CD4-positive, alpha-beta T cell treated with Interleukin-12 subunit alpha and Interleukin-12 subunit beta, for 1 hour (primary cell): ENCODE measurements at regions not wholly inside any gene's neighbourhood (a gene's known extent, or its start where the extent isn't known, plus 50 kb on each side); places are given as distances from the start of the nearest gene placed in this dataset.
"Not testable (repeated sequence)": the region's sequence is repeated elsewhere in the genome, so short reads cannot be mapped to it uniquely, and the experiment has no call there.

ENCODE experiments used
- DNase-seq: peaks from one replicate; pipeline ENCODE4 v3.0.0-alpha.2; 2020

DNA sequence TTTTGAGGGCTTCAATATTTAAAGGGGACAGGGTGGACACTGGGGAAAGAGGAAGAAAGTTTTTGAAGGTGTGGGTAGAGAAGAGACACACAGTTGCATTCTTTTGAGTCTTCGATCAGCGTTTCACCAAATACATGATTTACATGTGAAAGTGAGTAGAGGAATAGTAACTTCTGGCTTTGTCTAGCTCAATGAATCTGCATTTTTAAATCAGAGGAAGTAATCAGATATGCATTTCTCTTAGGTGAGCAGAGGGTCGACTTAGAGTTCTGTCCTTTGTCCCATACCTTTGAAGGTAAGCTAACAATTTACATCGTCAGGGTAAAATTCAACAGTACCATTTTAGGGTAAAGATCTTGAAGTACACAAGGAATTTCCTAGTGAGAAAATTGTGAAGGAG lies 406.4 kb upstream of the ZNF462 start:
- no peak for DNase-seq

DNA sequence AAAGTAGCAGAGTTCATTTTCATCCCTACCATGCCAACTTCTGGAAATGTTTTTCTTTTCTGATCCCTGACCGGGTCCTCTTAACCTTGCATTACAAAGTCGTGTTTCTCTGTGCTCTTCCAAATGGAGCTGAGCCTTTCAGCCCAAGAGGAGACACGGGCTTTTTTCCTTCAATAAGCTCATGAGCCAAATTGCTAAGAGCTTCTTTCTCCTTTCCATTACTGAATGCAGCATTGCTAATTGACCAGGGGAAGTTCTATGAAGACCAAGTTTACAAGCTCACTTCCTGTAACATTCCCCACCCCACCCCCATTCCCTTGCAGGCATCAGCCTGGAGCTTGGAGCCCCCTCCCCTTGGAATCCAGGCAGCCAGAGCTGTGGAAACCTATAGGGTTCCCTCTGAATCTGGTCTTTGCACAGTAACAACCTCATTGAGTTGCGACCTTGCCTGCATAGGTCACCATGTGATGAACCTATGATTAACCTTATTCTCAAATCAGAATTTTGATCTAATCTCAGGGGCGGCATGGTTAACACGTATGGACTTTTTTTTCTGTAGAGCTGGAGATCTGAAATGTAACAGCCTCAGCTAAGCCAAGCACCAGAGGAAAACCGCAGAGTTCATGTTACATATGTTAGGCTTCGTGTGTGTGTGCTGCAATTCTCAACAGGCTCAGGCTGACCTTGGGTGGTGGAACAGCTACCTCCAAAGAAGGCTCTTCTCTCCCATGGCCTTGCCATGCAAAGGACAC lies 395.7 kb upstream of the ZNF462 start:
- no peak for DNase-seq

DNA sequence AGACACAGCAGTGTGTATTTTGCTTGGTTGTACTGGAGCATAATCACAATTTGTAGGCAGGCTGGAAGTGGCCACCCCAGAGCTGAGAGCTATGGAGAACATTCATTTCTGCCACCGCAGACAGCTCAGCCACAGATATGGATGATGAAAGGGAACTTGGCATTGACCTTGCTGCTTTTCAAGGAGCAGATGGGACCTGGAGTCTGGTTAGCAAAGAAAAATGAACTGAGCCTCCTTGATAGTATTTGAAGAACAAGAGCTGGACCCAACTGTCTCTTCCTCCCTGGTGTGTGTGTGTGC lies 395.2 kb upstream of the ZNF462 start:
- no peak for DNase-seq

- no peak for DNase-seq
These were observed 394.5 kb upstream of the ZNF462 start for GRCh38 chr9:106468431-106468830.

GRCh38 chr9:106478312-106478711 lies 384.7 kb upstream of the ZNF462 start:
- no peak for DNase-seq

DNA sequence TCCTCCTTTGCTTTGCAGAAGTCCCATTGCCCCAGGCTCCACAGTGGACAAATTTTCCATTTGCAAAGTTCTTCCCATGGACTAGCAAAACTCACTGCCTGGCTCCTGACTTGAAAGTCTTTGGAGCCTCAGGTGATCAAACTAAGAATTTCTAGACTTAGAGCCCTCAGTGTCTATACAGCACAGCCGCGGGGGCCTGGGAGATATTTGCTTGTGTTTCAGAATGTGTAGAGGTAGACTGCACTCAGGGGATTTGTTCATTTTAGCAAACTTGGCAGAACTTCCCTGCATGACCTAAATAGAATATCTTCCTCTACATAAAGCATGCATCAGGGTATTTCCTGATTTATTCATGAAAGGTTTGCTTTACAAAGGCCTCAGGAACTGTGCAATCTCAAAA lies 384.2 kb upstream of the ZNF462 start:
- DNase-seq, result no peak

DNA sequence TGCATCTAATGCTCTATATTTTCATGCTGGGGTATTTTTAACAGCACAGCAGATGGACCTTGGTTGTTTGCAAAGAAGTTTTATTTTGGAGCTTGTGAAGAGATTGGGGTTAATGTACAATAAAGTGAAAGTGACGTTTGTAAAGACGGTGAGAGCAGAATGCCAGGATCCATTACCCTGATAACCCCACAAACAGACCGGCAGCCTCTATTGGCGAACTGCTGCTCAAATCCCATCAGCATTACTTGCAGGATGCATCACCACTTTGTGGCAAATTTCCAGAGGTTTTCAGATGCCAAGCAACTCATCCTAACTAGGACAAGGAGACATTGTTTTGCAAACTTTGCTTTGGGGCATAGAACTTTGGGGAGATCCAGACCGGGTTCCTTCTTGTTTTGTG lies 383.3 kb upstream of the ZNF462 start:
- no peak for DNase-seq

DNA sequence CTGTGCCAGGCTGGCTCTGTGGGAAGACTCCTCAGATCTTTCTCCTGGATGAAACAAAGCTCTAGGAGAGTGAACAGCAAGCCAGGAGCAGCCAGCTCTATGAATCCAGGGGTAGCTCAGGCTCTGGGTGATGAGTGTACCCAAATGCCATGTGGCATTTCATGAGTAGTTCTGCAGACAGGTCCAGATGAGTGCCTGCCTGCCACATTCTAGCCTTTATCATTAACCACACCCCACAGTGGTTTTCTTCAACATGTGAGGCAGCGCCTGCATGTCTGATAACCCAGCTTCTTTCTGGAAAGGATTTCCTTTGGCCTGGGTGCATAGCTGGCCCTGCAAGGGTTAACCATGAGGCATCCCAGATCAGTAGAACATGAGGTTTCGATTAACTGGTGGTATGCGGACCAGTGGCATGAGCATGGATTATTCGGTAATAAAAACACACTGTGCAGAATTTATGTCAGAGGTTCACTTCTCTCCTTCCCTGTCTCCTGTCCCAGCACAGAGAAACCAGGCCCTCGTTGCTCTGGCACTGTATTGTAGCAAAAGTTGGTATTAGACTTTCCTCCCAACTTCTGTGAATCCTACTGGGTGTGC lies 381.9 kb upstream of the ZNF462 start:
- DNase-seq, result no peak

DNA sequence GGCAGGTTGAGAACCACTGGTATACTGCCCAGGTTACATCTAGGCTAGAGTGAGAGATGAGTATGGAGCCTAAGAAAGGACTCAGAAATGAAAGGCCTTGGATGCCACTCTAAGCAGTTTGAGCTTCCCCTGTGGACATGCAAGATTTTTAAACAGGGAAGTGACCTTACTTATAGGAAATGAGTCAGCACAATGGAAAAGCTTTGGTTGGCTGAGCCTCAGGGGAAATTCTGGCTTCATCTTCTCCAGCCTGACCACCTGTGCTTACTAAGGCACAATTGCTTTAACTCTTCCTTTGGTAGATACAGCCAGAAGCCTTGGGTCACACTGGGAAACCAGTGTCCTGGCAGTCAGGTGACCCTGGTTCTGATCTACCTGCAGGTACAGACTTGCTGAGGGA lies 380.2 kb upstream of the ZNF462 start:
- DNase-seq, result no peak

GRCh38 chr9:106486685-106487084 lies 376.3 kb upstream of the ZNF462 start:
- no peak for DNase-seq

GRCh38 chr9:106487266-106487665 lies 375.7 kb upstream of the ZNF462 start:
- DNase-seq, result no peak

DNA sequence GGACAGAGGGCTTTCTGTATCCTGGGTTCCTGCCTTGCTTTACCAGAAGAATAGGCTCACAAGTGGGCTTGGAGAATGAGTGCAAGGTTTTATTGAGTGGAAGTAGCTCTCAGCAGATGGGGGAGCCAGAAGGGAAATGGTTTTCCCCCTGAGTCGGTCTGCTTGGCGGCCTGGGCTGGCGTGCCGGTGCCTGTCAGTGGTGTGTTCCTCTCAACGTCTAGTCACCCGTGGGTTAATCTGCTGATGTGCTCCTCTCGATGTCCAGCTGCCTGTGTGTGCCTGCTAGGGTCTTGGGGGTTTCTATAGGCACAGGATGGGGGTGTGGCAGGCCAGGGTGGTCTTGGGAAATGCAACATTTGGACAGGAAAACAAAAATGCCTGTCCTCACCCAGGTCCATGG lies 370.8 kb upstream of the ZNF462 start:
- DNase-seq, result not testable (repeated sequence)

DNA sequence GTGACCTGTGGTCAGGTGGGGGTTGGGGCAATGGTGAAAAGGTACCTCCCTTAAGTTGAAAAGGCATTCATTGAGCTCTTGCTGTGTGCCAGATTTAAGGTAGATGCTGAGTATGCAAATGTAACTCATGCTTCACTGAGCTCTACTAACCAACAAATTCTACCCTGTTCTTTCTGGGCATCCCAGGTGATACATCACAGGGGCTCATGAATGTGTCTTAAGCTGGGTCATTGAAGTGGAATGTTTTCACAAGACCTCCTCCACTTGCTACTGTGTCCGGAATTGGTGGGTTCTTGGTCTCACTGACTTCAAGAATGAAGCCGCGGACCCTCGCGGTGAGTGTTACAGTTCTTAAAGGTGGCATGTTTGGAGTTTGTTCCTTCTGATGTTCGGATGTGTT lies 362.8 kb upstream of the ZNF462 start:
- no peak for DNase-seq

DNA sequence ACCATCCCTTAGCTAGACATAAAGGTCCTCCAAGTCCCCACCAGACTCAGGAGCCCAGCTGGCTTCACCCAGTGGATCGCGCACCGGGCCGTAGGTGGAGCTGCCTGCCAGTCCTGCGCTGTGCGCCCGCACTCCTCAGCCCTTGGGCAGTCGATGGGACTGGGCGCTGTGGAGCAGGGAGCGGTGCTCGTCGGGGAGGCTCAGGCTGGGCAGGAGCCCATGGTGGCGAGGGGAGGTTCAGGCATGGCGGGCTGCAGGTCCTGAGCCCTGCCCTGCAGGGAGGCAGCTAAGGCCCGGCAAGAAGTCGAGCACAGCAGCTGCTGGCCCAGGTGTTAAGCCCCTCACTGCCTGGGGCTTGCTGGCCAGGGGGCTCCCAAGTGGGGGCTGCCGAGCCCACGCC lies 361.8 kb upstream of the ZNF462 start:
- not testable (repeated sequence) for DNase-seq

GRCh38 chr9:106502930-106503329 lies 360.0 kb upstream of the ZNF462 start:
- DNase-seq, result no peak

DNA sequence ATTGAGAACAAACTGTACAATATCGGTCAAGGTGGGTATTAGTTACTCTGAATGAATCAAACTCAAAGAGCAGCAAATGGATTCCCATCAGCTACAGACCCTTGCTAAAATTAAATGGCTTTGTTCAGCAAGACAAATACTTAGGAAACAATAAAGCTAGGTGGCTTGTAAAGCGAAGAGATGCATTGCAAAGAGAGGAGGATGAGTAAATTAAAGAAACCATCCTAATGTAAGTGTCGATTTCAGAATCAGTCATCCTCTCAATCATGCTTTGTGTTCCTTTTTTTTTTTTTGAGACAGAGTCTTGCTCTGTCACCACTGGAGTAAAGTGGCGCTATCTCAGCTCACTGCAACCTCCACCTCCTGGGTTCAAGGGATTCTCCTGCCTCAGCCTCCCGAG lies 359.2 kb upstream of the ZNF462 start:
- DNase-seq, result no peak

DNA sequence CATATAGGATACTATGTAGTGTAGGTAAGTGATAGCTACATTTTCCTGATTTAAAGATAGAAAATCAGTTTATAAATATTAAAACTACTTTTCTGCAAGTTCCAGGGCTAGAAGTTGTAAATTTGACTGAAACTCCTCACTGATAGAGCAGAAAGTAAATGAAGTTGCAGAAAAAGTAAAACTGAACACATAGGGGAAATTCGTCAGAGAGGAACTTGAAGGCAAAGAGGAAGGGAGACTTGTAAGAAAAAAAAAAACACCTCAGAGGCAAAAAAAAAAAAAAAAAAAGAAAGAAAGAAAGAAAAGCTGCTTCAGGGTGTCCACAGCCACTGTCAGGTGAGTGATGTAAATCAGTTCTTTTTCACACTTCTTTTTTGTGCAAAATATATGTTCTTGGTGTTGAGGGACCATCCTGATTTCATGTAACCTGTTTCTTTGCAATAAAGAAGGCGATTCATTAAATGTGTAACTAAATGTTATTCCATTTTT lies 336.2 kb upstream of the ZNF462 start:
- no peak for DNase-seq

- no peak for DNase-seq
These were observed 334.8 kb upstream of the ZNF462 start for GRCh38 chr9:106528158-106528557.

DNA sequence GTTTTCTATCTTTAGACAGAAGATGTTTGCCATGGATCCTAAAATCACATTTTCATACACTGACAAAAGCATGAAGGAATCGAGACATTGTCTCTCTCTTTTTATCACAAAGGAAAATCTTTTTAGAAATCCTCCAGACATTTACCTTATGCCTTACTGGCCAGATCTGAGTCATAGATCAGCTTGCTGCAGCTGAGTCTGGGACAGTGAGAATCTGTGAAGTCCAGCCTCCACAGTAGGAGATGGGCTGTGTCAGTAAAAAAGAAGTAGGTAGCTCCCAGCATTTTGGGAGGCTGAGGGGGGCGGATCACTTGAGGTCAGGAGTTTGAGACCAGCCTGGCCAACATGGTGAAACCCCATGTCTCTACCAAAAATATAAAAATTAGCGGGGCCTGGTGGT lies 333.4 kb upstream of the ZNF462 start:
- no peak for DNase-seq

DNA sequence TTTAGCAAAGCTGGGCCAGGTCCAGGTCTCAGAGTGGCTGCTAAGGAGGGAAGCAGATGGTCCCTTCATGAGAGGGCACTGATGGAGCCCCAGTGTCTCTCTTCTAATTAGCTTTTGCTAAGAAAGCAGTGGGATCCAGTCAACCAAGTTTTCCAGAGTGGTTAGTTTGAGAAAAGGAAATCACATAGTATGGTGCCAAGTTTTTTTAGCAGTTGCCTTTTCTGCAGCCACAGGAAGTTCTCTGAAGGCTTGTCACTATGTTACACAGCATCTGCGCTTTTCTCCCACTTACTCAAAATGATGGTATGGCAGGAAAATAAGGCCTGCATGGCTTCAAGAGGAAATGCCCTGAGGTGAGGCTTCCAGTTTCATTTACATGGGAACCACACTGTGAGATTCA lies 331.5 kb upstream of the ZNF462 start:
- no peak for DNase-seq

- no peak for DNase-seq
These were observed 330.5 kb upstream of the ZNF462 start for GRCh38 chr9:106532306-106533015.

- DNase-seq, result no peak
These were observed 328.2 kb upstream of the ZNF462 start for GRCh38 chr9:106534800-106535199.

DNA sequence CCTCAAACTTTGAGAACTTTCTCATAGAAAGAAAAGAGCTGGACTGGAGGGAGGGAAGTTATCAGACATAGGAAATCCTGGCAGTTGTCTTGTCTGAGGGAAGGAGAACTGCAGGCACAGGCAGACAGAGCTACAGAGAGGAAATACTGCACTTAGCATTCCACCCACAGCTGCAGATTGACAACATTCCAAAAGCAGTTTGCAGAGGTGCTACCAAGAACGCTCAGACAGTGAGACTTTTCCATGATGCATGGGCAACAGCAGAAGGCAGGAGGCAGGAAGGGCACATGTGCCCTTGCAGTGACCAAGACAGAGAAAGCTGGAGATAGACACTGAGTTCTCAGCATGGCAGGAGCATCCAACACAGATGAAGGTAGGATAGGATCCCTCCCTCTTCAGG lies 327.5 kb upstream of the ZNF462 start:
- no peak for DNase-seq

DNA sequence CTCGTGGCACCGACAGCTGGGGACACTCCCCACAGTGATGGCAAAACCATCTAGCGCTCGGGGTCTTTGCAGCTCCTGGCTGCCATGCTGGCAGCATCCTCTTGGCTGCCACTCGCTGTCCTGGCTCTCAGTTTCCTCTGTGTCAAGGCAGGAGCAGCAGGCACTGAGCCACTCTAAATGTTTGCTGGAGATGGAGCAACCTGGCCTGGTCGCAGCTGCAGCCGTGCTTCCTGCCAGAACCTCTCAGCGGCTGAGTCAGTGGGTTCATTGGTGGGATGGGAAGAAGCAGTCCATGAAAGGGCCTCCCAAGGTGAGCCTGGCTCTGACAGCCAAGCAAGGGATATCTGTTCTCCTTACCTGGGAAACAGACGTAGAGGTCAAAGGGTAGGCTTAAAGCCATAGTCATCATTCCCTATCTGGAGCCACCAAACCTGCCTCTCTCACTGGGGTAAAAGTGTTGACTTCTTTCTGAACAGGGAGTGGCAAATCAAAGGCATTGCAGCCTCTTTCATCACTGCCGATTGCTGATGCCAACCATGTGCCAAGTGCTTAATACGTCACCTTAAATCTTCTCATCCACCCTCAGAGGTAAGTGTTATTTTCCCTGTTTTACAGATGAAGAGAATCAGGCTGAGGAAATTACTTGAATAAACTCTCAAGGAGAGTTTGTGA lies 304.8 kb upstream of the ZNF462 start:
- DNase-seq, result no peak
